NB4 (cell line): ENCODE measurements at regions not wholly inside any gene's neighbourhood (a gene's known extent, or its start where the extent isn't known, plus 50 kb on each side); places are given as distances from the start of the nearest gene placed in this dataset.

Experiments used
- CTCF ChIP-seq: IDR thresholded peaks from one replicate; pipeline ENCODE4 v1.5.1; 2012; ENCODE audit warnings: low read depth, low read length
- MAX ChIP-seq: IDR thresholded peaks from 2 replicates; pipeline ENCODE4 v1.6.1; 2011; ENCODE audit warnings: low read depth, low read length
- MYC ChIP-seq: IDR thresholded peaks from 2 replicates; pipeline ENCODE4 v1.6.1; 2011; ENCODE audit warnings: low read depth, low read length
- POLR2A ChIP-seq: IDR thresholded peaks from 2 replicates; pipeline ENCODE4 v1.6.1; 2011; ENCODE audit warnings: mild to moderate bottlenecking; ENCODE audit not compliant: insufficient read length; ENCODE audit errors: extremely low read depth

GRCh38 chr18:30405038-30405437 lies 637.5 kb downstream of the DSC3 start:
- no peak for TF ChIP-seq CTCF
- TF ChIP-seq POLR2A, result no peak
- no peak for TF ChIP-seq MAX
- TF ChIP-seq MYC, result no peak
